Suprapubic skin (tissue), 4 donors: ENCODE measurements at regions not wholly inside any gene's neighbourhood (a gene's known extent, or its start where the extent isn't known, plus 50 kb on each side); places are given as distances from the start of the nearest gene placed in this dataset.

Source experiments
- DNase-seq, 2 donors: peaks; one replicate each; pipeline ENCODE4 v3.0.0-alpha.2; 2019; ENCODE audit warnings: low spot score in 2 of 2
- H3K27ac ChIP-seq: fragments of 200-600 bp; sonication (generic); one replicate; pipeline ENCODE4 v1.5.1; 2019
- H3K27me3 ChIP-seq: fragments of 200-600 bp; sonication (generic); one replicate; pipeline ENCODE4 v1.5.1; 2019
- H3K36me3 ChIP-seq: fragments of 200-600 bp; sonication (generic); one replicate; pipeline ENCODE4 v1.5.1; 2019
- H3K4me1 ChIP-seq: fragments of 200-600 bp; sonication (generic); one replicate; pipeline ENCODE4 v1.5.1; 2019
- H3K4me3 ChIP-seq: fragments of 200-600 bp; sonication (generic); one replicate; pipeline ENCODE4 v1.5.1; 2019; ENCODE audit warnings: mild to moderate bottlenecking
- H3K9me3 ChIP-seq: fragments of 200-600 bp; sonication (generic); one replicate; pipeline ENCODE4 v1.5.1; 2019
- EP300 ChIP-seq: sonication (generic); formaldehyde crosslinking; IDR thresholded peaks from one replicate; pipeline ENCODE4 v1.6.1; 2017; ENCODE audit warnings: antibody characterized with exemption
- POLR2A ChIP-seq, 2 donors: fragments of 450-650 bp; IDR thresholded peaks; one replicate each; pipeline ENCODE4 v1.6.1; 2017; ENCODE audit warnings: antibody characterized with exemption in 2 of 2, mild to moderate bottlenecking in 2 of 2, moderate library complexity in 2 of 2
- POLR2AphosphoS5 ChIP-seq, 3 donors: sonication (generic); formaldehyde crosslinking; IDR thresholded peaks; one replicate each; pipeline ENCODE4 v1.6.1; 2017; ENCODE audit warnings: antibody characterized with exemption in 3 of 3
- WGBS: methylation state at CpG from one replicate; pipeline ENCODE4 v1.1.5; 2018; 5-methylcytosine and 5-hydroxymethylcytosine counted together
- TF ChIP-seq, protein P1 (sequence below), 2 donors: fragments of 200-600 bp in 1 of 2; fragments of 450-650 bp in 1 of 2; sonication (generic) in 1 of 2; IDR thresholded peaks; one replicate each; pipeline ENCODE4 v1.5.1; 2016 to 2019; ENCODE audit warnings: antibody characterized with exemption in 2 of 2, mild to moderate bottlenecking in 1 of 2, moderate library complexity in 1 of 2

- WGBS, result 66% methylated on average over 5 of the region's 5 CpGs
- H3K27me3 ChIP-seq, result no peaks in the 10 kb centered on the region
- H3K36me3 ChIP-seq, result no peaks in the 10 kb centered on the region
- no peaks in the 10 kb centered on the region for H3K9me3 ChIP-seq
- TF ChIP-seq, protein P1, sequence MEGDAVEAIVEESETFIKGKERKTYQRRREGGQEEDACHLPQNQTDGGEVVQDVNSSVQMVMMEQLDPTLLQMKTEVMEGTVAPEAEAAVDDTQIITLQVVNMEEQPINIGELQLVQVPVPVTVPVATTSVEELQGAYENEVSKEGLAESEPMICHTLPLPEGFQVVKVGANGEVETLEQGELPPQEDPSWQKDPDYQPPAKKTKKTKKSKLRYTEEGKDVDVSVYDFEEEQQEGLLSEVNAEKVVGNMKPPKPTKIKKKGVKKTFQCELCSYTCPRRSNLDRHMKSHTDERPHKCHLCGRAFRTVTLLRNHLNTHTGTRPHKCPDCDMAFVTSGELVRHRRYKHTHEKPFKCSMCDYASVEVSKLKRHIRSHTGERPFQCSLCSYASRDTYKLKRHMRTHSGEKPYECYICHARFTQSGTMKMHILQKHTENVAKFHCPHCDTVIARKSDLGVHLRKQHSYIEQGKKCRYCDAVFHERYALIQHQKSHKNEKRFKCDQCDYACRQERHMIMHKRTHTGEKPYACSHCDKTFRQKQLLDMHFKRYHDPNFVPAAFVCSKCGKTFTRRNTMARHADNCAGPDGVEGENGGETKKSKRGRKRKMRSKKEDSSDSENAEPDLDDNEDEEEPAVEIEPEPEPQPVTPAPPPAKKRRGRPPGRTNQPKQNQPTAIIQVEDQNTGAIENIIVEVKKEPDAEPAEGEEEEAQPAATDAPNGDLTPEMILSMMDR (IDR thresholded peaks at IDR 0.05), result no peak
- TF ChIP-seq EP300 (no peak), POLR2A (IDR thresholded peaks at IDR 0.05) (no peak), POLR2AphosphoS5 (IDR thresholded peaks at IDR 0.05) (no peak)
- no peaks in the 10 kb centered on the region for H3K4me1 ChIP-seq
- no peak overlapping the region for H3K4me3 ChIP-seq
- DNase-seq, result no peak
- H3K27ac ChIP-seq, result no peak overlapping the region
These were observed 255.6 kb upstream of the HABP2 start for GRCh38 chr10:113297226-113297625.

GRCh38 chr10:113298616-113299015, 254.2 kb upstream of the HABP2 start:
- DNase-seq, result no peak
- Histone ChIP-seq H3K9me3 (no peaks in the 10 kb centered on the region), H3K4me3 (no peak overlapping the region), H3K4me1 (no peaks in the 10 kb centered on the region), H3K27ac (no peak overlapping the region), H3K36me3 (no peaks in the 10 kb centered on the region), H3K27me3 (no peaks in the 10 kb centered on the region)
- TF ChIP-seq, protein P1 (IDR thresholded peaks at IDR 0.05), result no peak
- TF ChIP-seq EP300 (no peak), POLR2AphosphoS5 (IDR thresholded peaks at IDR 0.05) (no peak), POLR2A (IDR thresholded peaks at IDR 0.05) (no peak)
- WGBS, result 98% methylated on average over 6 of the region's 6 CpGs

DNA sequence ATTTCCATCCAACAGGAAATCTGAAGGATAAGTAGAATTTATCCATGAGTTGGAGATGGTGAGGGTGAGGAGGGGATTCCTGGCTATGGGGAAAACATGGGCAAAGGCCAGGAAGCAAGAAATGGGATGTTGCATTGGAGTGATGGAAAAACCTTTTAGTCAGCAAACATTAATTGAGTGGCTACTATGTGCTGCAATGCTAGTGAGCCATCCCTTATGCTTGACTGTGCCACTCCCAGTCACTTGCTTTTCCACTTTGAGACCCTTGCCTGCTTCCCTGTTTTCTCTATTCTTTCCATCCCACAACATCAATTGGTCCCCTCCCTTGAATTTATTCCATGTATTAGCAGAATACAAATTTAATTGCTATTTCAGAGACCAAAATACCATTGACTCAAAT, 252.7 kb upstream of the HABP2 start:
- Histone ChIP-seq H3K9me3 (no peaks in the 10 kb centered on the region), H3K27ac (no peak overlapping the region), H3K4me3 (no peak overlapping the region), H3K4me1 (no peaks in the 10 kb centered on the region), H3K27me3 (no peaks in the 10 kb centered on the region), H3K36me3 (no peaks in the 10 kb centered on the region)
- DNase-seq, result no peak
- TF ChIP-seq POLR2A (IDR thresholded peaks at IDR 0.05) (no peak), EP300 (no peak), POLR2AphosphoS5 (IDR thresholded peaks at IDR 0.05) (no peak)
- TF ChIP-seq, protein P1 (IDR thresholded peaks at IDR 0.05), result no peak

DNA sequence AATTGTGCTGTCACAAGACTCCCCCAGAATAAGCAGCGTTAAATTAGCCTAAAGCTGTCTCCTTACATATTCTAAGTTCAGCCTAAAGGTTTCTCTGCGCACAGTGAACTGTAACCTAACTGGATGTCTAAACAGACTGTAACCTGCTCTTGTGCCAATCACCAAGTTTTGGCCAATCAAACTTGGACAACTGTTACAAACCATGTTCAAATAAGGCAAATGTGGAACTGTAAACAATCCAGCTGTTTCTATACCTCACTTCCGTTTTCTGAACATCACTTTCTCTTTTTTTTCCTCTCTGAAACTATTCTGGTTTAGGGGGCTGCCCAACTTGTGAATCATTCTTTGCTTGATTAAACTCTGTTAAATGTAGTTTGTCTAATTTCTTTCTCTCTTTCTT, 252.2 kb upstream of the HABP2 start:
- Histone ChIP-seq H3K9me3 (no peaks in the 10 kb centered on the region), H3K27me3 (no peaks in the 10 kb centered on the region), H3K4me3 (no peak overlapping the region), H3K36me3 (no peaks in the 10 kb centered on the region), H3K27ac (no peak overlapping the region), H3K4me1 (no peaks in the 10 kb centered on the region)
- WGBS, result 89% methylated on average over 3 of the region's 3 CpGs
- DNase-seq, result no peak
- TF ChIP-seq, protein P1 (IDR thresholded peaks at IDR 0.05), result no peak
- TF ChIP-seq POLR2AphosphoS5 (IDR thresholded peaks at IDR 0.05) (no peak), EP300 (no peak), POLR2A (IDR thresholded peaks at IDR 0.05) (no peak)

- Histone ChIP-seq H3K27ac (no peak overlapping the region), H3K9me3 (no peaks in the 10 kb centered on the region), H3K4me3 (no peak overlapping the region), H3K27me3 (no peaks in the 10 kb centered on the region), H3K4me1 (no peaks in the 10 kb centered on the region), H3K36me3 (no peaks in the 10 kb centered on the region)
- 83% methylated on average over 7 of the region's 7 CpGs for WGBS
- DNase-seq, result no peak
- TF ChIP-seq POLR2AphosphoS5 (IDR thresholded peaks at IDR 0.05) (no peak), POLR2A (IDR thresholded peaks at IDR 0.05) (no peak), EP300 (no peak)
- TF ChIP-seq, protein P1 (IDR thresholded peaks at IDR 0.05), result no peak
These were observed 251.4 kb upstream of the HABP2 start for GRCh38 chr10:113301342-113301984.
